ENCODE measurements at regions not wholly inside any gene's neighbourhood (a gene's known extent, or its start where the extent isn't known, plus 50 kb on each side); places are given as distances from the start of the nearest gene placed in this dataset.

DNA sequence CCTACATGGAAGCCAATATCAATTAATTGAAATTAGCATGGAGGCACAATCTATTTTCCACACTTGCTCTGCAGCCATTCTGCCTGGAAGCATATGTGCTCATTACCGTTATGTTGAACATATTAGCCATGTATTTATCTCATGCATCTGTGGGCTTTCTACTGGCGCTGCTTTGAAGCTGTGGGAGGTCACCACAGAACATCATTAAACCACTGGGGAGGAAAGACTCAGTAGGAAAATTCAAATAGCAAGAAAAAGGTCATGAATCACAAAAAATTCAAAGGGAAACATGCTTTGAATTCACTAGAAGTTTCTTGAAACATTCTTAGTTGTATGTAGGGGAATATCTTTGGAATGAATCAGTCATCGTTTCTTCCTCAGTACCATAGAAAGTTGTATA lies 652.5 kb downstream of the EDEM1 start:
- Mint-ChIP-seq H3K27me3 (ENCODE audit: low read depth, unreplicated experiment) (no peaks in the 10 kb centered on the region), H3K4me1 (ENCODE audit: low read depth, unreplicated experiment) (peaks cover 2% of the 10 kb centered on the region), H3K9me3 (ENCODE audit: unreplicated experiment) (peaks cover 4% of the 10 kb centered on the region), H3K36me3 (ENCODE audit: low read depth, unreplicated experiment) (no peaks in the 10 kb centered on the region), H3K4me3 (ENCODE audit: unreplicated experiment) (no peak overlapping the region), H3K27ac (ENCODE audit: unreplicated experiment) (no peak overlapping the region)
- H3K79me2 ChIP-seq (ENCODE audit: insufficient read depth, low read length) = no peaks in the 10 kb centered on the region
- H3K36me3 ChIP-seq (ENCODE audit: insufficient read depth, low read length) = no peaks in the 10 kb centered on the region
- no peak overlapping the region for H3K4me3 ChIP-seq (ENCODE audit: insufficient read depth, low read depth, low read length)
- no peak overlapping the region for H2AFZ ChIP-seq (ENCODE audit: low read depth, low read length)
- no peak for TF ChIP-seq CTCF (IDR thresholded peaks at IDR 0.05; ENCODE audit: insufficient read depth, low read depth, low read length)
- TF ChIP-seq EZH2 (IDR thresholded peaks at IDR 0.05; ENCODE audit: insufficient read depth, low read length) = no peak
- no peaks in the 10 kb centered on the region for H3K9me3 ChIP-seq (ENCODE audit: insufficient read depth, low read depth, low read length)
- DNase-seq (ENCODE audit: low read depth) (peak; percentile 22), FAIRE-seq (no peak)
- H3K4me2 ChIP-seq (ENCODE audit: low read length) = no peak overlapping the region
- no peak overlapping the region for H3K27ac ChIP-seq (ENCODE audit: low read depth, low read length)
- H3K4me1 ChIP-seq (ENCODE audit: insufficient read depth, low read length) = no peaks in the 10 kb centered on the region
- no peaks in the 10 kb centered on the region for H3K27me3 ChIP-seq (ENCODE audit: insufficient read depth, low read length)
- no peaks in the 10 kb centered on the region for H4K20me1 ChIP-seq (ENCODE audit: insufficient read depth, low read length)
- H3K9ac ChIP-seq (ENCODE audit: low read length) = no peak overlapping the region

- H3K27me3 ChIP-seq (ENCODE audit: insufficient read depth, low read length) = no peaks in the 10 kb centered on the region
- no peaks in the 10 kb centered on the region for H3K79me2 ChIP-seq (ENCODE audit: insufficient read depth, low read length)
- no peak overlapping the region for H3K4me2 ChIP-seq (ENCODE audit: low read length)
- no peaks in the 10 kb centered on the region for H4K20me1 ChIP-seq (ENCODE audit: insufficient read depth, low read length)
- H3K4me1 ChIP-seq (ENCODE audit: insufficient read depth, low read length) = no peaks in the 10 kb centered on the region
- H3K36me3 Mint-ChIP-seq (ENCODE audit: low read depth, unreplicated experiment) = no peaks in the 10 kb centered on the region
- H3K4me3 Mint-ChIP-seq (ENCODE audit: unreplicated experiment) = no peak overlapping the region
- no peaks in the 10 kb centered on the region for H3K36me3 ChIP-seq (ENCODE audit: insufficient read depth, low read length)
- no peaks in the 10 kb centered on the region for H3K9me3 ChIP-seq (ENCODE audit: insufficient read depth, low read depth, low read length)
- H3K4me1 Mint-ChIP-seq (ENCODE audit: low read depth, unreplicated experiment) = peaks cover 2% of the 10 kb centered on the region
- H2AFZ ChIP-seq (ENCODE audit: low read depth, low read length) = no peak overlapping the region
- DNase-seq (ENCODE audit: low read depth) (no peak), FAIRE-seq (no peak)
- TF ChIP-seq CTCF (IDR thresholded peaks at IDR 0.05; ENCODE audit: insufficient read depth, low read depth, low read length) = no peak
- no peak for TF ChIP-seq EZH2 (IDR thresholded peaks at IDR 0.05; ENCODE audit: insufficient read depth, low read length)
- no peak overlapping the region for H3K27ac Mint-ChIP-seq (ENCODE audit: unreplicated experiment)
- no peaks in the 10 kb centered on the region for H3K27me3 Mint-ChIP-seq (ENCODE audit: low read depth, unreplicated experiment)
- H3K27ac ChIP-seq (ENCODE audit: low read depth, low read length) = no peak overlapping the region
- H3K4me3 ChIP-seq (ENCODE audit: insufficient read depth, low read depth, low read length) = no peak overlapping the region
- no peak overlapping the region for H3K9ac ChIP-seq (ENCODE audit: low read length)
- peaks cover 4% of the 10 kb centered on the region for H3K9me3 Mint-ChIP-seq (ENCODE audit: unreplicated experiment)
Measured at GRCh38 chr3:5841599-5841998, 654.1 kb downstream of the EDEM1 start.

DNA sequence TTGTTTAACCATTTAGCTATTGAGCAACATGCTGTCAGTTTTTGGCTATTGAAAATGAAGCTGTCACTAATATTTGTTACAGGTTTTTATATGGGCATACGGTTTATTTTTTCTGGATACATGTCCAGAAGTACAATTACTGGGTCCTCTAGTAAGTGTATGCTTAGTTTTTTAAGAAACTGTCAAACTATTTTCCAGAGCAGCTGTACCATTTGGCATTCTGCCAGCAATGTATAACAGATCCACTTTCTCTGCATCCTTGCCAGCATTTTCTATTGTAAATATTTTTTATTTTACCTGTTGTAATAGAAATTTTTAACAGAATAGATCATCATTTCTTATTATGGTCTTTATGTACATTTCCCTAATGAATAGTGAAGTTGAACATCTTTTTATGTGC lies 658.8 kb downstream of the EDEM1 start:
- Histone ChIP-seq H3K27ac (ENCODE audit: low read depth, low read length) (no peak overlapping the region), H3K79me2 (ENCODE audit: insufficient read depth, low read length) (no peaks in the 10 kb centered on the region), H3K9me3 (ENCODE audit: insufficient read depth, low read depth, low read length) (no peaks in the 10 kb centered on the region), H3K36me3 (ENCODE audit: insufficient read depth, low read length) (no peaks in the 10 kb centered on the region), H3K4me1 (ENCODE audit: insufficient read depth, low read length) (no peaks in the 10 kb centered on the region), H3K9ac (ENCODE audit: low read length) (no peak overlapping the region), H3K4me3 (ENCODE audit: insufficient read depth, low read depth, low read length) (no peak overlapping the region), H2AFZ (ENCODE audit: low read depth, low read length) (no peak overlapping the region), H3K27me3 (ENCODE audit: insufficient read depth, low read length) (no peaks in the 10 kb centered on the region), H4K20me1 (ENCODE audit: insufficient read depth, low read length) (no peaks in the 10 kb centered on the region), H3K4me2 (ENCODE audit: low read length) (no peak overlapping the region)
- FAIRE-seq (no peak), DNase-seq (ENCODE audit: low read depth) (no peak)
- H3K27me3 Mint-ChIP-seq (ENCODE audit: low read depth, unreplicated experiment) = no peaks in the 10 kb centered on the region
- peaks cover under 1% of the 10 kb centered on the region for H3K9me3 Mint-ChIP-seq (ENCODE audit: unreplicated experiment)
- H3K4me3 Mint-ChIP-seq (ENCODE audit: unreplicated experiment) = no peak overlapping the region
- no peaks in the 10 kb centered on the region for H3K36me3 Mint-ChIP-seq (ENCODE audit: low read depth, unreplicated experiment)
- no peak overlapping the region for H3K27ac Mint-ChIP-seq (ENCODE audit: unreplicated experiment)
- no peak for TF ChIP-seq EZH2 (IDR thresholded peaks at IDR 0.05; ENCODE audit: insufficient read depth, low read length)
- TF ChIP-seq CTCF (IDR thresholded peaks at IDR 0.05; ENCODE audit: insufficient read depth, low read depth, low read length) = no peak
- H3K4me1 Mint-ChIP-seq (ENCODE audit: low read depth, unreplicated experiment) = no peaks in the 10 kb centered on the region
